ENCODE measurements at regions not wholly inside any gene's neighbourhood (a gene's known extent, or its start where the extent isn't known, plus 50 kb on each side); places are given as distances from the start of the nearest gene placed in this dataset.
A peak's percentile ranks its signal among the peaks of the same experiment; 100 is the strongest.

DNA sequence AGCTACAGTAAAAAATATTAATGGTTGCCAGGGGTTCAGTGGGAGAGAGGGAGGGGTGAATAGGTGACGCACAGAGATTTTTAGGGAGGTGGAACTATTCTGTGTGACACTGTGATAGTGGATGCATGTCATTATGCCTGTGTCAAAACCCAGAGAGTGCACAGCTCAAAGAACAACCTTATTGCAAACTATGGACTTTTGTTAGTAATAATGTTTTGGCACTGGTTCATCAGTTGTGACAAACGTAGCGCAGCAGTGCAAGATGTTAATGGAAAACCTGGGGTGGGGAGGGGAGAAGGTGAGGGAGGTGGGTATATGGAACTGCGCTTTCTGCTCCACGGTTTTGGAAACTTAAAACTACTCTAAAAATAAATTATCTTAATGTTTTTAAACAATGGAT, 134.6 kb upstream of the RFC3 start:
- H3K9me3 Mint-ChIP-seq (ENCODE audit: low read depth) = no peaks in the 10 kb centered on the region
- H3K4me3 Mint-ChIP-seq = no peak overlapping the region
- no peaks in the 10 kb centered on the region for H3K36me3 Mint-ChIP-seq
- H3K27me3 Mint-ChIP-seq = no peaks in the 10 kb centered on the region
- peaks cover 5% of the 10 kb centered on the region for H3K4me1 Mint-ChIP-seq (ENCODE audit: low read depth)
- no peak overlapping the region for H3K27ac Mint-ChIP-seq

DNA sequence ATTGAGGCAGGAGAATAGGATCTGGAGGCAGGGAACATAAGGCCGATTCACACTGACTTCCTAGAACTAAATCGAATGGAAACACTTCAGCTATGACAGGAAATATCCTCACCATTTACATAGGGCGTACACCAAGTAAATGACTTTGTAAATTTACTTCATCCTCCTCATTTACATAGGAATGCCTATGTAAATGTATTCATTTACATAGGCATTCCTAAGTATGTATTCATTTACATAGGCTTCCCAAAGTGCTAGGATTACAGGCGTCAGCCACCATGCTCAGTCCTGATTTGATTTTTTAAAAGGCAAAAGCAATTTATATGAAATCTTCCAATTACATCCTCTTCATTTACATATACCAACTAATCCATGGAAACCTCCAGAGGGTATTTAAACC, 133.1 kb upstream of the RFC3 start:
- H3K9me3 Mint-ChIP-seq (ENCODE audit: low read depth) = no peaks in the 10 kb centered on the region
- H3K4me3 Mint-ChIP-seq = no peak overlapping the region
- H3K27ac Mint-ChIP-seq = no peak overlapping the region
- H3K36me3 Mint-ChIP-seq = no peaks in the 10 kb centered on the region
- no peaks in the 10 kb centered on the region for H3K4me1 Mint-ChIP-seq (ENCODE audit: low read depth)
- no peaks in the 10 kb centered on the region for H3K27me3 Mint-ChIP-seq

DNA sequence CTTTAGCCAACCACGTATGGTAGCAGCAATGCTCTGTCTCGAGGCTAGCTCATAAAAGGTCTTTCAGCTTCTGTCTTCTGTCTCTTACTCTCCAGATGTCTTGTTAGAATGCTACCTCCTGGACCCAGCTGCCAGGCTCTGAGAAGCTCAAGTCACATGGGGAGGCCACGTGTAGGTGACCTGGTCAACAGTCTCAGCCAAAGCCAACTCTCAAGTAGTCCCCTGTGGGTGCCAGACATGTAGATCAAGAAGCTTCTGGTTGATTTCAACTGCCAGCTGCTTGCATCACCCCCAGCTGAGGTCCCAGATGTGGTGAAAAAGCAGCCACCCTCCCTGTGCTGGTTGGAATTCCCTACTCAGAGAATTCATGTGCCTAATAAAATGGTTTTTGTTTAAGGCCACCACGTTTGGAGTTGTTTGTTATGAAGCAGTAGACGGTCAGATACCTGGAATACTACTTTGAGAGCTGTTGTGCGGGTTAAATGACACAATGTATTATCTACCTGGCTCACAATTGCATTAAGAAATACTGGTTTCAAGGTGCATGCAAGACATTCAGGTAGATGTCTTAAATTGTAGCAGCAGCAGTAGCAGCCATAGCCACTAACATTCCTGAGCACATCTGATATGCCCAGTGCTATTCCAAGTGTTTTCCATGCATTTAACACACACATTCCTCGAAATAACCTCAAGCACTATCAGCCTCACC, 131.0 kb upstream of the RFC3 start:
- Mint-ChIP-seq H3K27ac (no peak overlapping the region), H3K4me1 (ENCODE audit: low read depth) (no peaks in the 10 kb centered on the region), H3K27me3 (no peaks in the 10 kb centered on the region), H3K9me3 (ENCODE audit: low read depth) (no peaks in the 10 kb centered on the region), H3K4me3 (no peak overlapping the region), H3K36me3 (no peaks in the 10 kb centered on the region)

DNA sequence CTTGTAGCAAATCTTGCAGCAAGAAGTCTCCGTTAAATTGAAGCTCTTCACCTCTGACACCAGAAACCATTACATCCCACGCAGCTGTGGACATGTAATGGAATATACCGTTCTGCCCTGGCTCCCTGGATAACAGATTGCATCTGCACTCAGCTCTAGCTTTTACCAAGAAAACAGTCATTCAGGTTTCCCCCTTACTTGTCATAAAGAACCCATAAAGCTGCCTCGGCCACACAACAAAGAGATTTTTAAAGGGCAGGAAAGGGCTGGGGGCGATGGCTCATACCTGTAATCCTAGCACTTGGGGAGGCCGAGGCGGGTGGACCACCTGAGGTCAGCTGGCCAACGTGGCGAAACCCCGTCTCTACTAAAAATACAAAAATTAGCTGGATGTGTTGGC, 127.6 kb upstream of the RFC3 start:
- no peaks in the 10 kb centered on the region for H3K4me1 Mint-ChIP-seq (ENCODE audit: low read depth)
- H3K9me3 Mint-ChIP-seq (ENCODE audit: low read depth) = no peaks in the 10 kb centered on the region
- no peaks in the 10 kb centered on the region for H3K36me3 Mint-ChIP-seq
- H3K27me3 Mint-ChIP-seq = no peaks in the 10 kb centered on the region
- no peak overlapping the region for H3K4me3 Mint-ChIP-seq
- no peak overlapping the region for H3K27ac Mint-ChIP-seq

DNA sequence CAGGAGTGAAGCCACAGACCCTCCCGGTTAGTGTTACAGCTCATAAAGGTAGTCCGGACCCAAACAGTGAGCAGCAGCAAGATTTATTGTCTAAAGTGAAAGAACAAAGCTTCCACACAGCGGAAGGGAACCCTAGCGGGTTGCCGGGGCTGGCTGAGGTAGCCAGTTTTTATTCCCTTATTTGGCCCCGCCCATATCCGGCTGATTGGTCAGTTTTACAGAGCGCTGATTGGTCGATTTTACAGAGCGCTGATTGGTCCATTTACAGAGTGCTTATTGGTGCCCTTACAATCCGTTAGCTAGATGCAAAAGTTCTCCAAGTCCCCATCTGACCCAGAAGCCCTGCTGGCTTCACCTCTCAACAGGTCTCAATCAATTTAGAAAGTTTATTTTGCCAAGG, 126.0 kb upstream of the RFC3 start:
- Mint-ChIP-seq H3K9me3 (ENCODE audit: low read depth) (no peaks in the 10 kb centered on the region), H3K36me3 (no peaks in the 10 kb centered on the region), H3K27ac (no peak overlapping the region), H3K4me1 (ENCODE audit: low read depth) (no peaks in the 10 kb centered on the region), H3K4me3 (no peak overlapping the region), H3K27me3 (no peaks in the 10 kb centered on the region)

DNA sequence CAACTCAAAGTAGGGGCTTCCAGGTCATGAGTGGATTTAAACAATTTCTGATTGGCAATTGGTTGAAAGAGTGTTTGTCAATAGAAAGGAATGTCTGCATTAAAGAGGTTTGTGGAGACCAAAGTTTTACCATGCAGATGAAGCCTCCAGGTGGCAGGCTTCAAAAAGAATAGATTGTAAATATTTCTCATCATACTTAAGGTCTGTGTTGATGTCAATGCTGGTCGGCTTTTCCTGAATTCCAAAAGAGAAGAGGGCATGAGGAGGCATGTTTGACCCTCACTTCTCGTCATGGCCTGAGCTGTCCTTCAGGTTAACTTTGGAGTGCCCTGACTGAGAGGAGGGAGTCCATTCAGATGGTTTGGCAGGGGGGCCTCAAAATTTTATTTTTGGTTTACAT, 125.4 kb upstream of the RFC3 start:
- no peaks in the 10 kb centered on the region for H3K27me3 Mint-ChIP-seq
- H3K9me3 Mint-ChIP-seq (ENCODE audit: low read depth) = no peaks in the 10 kb centered on the region
- no peaks in the 10 kb centered on the region for H3K36me3 Mint-ChIP-seq
- H3K27ac Mint-ChIP-seq = no peak overlapping the region
- H3K4me3 Mint-ChIP-seq = no peak overlapping the region
- H3K4me1 Mint-ChIP-seq (ENCODE audit: low read depth) = no peaks in the 10 kb centered on the region

DNA sequence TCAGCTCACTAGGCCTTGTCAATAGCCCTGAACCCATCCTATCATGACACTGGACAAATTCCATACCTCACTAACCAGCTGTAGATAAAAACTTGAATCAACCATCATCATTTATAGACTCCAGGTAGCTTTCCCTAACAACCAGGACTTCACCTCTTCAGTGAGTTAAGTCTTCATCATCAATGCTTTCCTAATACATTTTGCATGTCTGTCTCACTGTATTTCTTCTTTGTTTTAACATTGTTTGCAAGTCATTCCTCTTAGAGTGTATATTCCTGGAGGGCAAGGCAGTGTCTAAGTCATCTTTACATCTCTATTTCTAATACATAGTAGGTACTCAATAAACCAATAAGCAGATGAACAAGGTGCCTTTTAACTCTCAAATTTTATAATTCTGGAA, 123.4 kb upstream of the RFC3 start:
- Mint-ChIP-seq H3K27ac (no peak overlapping the region), H3K4me3 (no peak overlapping the region), H3K27me3 (no peaks in the 10 kb centered on the region), H3K36me3 (no peaks in the 10 kb centered on the region), H3K9me3 (ENCODE audit: low read depth) (no peaks in the 10 kb centered on the region), H3K4me1 (ENCODE audit: low read depth) (no peaks in the 10 kb centered on the region)

DNA sequence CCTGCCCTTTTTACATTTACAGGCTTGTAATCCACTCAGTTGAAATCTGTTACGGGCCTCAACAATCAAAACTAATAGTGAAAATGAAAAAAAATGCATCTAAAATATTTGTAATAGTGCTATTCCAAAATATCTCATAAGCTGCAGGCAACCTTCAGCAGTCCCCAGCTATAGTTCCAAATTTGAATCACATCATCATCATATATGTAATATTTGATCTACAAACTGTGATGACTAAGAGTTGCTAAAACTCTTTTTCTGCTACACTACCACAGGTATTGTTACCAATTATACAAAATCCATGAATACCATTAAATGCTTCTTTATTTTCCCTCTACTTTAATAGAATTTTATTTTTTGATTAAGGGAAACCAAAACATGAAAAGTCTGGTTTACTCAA, 121.4 kb upstream of the RFC3 start:
- Mint-ChIP-seq H3K27me3 (peaks cover 2% of the 10 kb centered on the region), H3K27ac (no peak overlapping the region), H3K4me1 (ENCODE audit: low read depth) (no peaks in the 10 kb centered on the region), H3K4me3 (no peak overlapping the region), H3K36me3 (no peaks in the 10 kb centered on the region), H3K9me3 (ENCODE audit: low read depth) (no peaks in the 10 kb centered on the region)

DNA sequence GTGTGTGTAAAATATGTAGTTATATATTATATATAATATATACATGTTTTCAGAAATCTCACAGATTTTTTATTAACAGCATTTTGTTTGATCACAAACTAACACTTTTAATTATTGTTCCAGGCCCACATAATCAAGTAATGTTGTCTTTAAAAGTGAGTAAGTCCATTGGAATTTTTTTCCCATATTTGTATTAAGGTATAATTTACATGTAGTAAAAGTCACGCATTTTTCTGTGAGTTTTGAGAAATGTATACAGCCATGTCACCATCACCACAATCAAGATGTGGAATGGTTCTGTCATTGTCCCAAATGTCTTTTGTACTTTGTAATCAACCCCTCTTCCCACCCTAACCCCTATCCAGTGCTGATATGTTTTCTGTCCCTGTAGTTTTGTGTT, 120.0 kb upstream of the RFC3 start:
- H3K4me3 Mint-ChIP-seq = no peak overlapping the region
- H3K9me3 Mint-ChIP-seq (ENCODE audit: low read depth) = no peaks in the 10 kb centered on the region
- H3K36me3 Mint-ChIP-seq = no peaks in the 10 kb centered on the region
- no peaks in the 10 kb centered on the region for H3K4me1 Mint-ChIP-seq (ENCODE audit: low read depth)
- peaks cover 2% of the 10 kb centered on the region for H3K27me3 Mint-ChIP-seq
- no peak overlapping the region for H3K27ac Mint-ChIP-seq

DNA sequence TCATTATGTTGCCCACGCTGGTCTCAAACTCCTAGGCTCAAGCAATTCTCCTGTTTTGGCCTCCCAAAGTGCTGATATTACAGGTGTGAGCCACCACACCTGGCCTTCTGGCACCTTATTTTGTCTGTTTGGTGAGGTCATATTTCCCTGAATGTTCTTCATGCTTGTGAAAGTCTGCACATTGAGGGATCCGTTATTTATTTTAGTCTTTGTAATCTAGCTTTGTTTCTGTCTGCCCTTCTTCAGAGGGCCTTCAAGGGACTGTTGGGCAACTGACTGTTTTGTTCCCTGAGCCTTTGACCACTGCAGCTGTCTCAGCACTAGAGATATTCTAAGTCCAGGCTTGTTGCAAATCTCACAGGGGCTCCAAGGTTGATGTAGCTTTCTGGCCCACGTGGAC, 110.5 kb upstream of the RFC3 start:
- H3K27me3 Mint-ChIP-seq = peaks cover 21% of the 10 kb centered on the region

DNA sequence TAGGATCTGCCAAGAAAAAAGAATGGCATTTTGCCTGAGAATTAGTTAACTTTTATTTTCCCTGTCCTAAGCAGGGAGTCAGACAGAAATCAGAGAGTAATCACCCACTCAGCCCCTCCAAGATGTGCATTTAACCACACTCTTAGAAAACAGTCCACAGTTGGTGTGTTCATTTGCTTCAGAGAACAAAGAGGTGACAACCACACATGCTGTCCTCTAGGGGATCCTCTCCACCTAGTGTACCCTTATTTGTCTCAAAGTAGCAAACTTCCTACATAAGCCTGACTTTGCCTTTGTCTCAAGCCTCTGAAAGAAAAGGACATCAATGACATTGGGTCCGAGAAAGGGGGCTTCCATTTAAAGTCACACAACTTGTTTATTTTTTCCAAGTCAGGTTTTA, 107.0 kb upstream of the RFC3 start:
- H3K4me3 Mint-ChIP-seq = no peak overlapping the region
- peaks cover 16% of the 10 kb centered on the region for H3K27me3 Mint-ChIP-seq
- no peaks in the 10 kb centered on the region for H3K4me1 Mint-ChIP-seq (ENCODE audit: low read depth)
- H3K36me3 Mint-ChIP-seq = peaks cover 3% of the 10 kb centered on the region
- no peak overlapping the region for H3K27ac Mint-ChIP-seq
- H3K9me3 Mint-ChIP-seq (ENCODE audit: low read depth) = peaks cover 20% of the 10 kb centered on the region

More for the DNA sequence above, 110.5 kb upstream of the RFC3 start:
- Mint-ChIP-seq H3K4me3 (no peak overlapping the region), H3K9me3 (ENCODE audit: low read depth) (peaks cover 29% of the 10 kb centered on the region), H3K27ac (no peak overlapping the region), H3K4me1 (ENCODE audit: low read depth) (no peaks in the 10 kb centered on the region), H3K36me3 (peaks cover 5% of the 10 kb centered on the region)

DNA sequence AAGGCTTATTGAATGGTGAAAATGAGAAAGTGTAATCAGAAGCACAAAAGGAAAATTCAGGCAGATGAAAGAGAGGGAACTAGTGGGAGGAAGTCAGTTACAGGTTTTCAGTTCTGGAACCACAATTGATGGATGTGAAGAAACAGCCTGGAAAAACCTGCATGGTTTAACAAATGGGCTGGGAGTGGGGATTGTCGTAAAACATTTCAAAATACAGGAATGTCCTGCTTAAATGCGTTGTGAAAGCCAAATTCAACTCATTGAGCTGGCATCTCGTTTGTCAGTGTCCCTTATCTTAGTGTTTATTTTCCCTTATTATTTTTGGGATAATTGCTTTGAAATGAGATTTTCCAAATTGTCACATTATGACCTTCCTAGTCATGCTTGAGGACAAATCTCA, 106.5 kb upstream of the RFC3 start:
- no peaks in the 10 kb centered on the region for H3K4me1 Mint-ChIP-seq (ENCODE audit: low read depth)
- peaks cover 14% of the 10 kb centered on the region for H3K9me3 Mint-ChIP-seq (ENCODE audit: low read depth)
- H3K27me3 Mint-ChIP-seq = peaks cover 14% of the 10 kb centered on the region
- no peak overlapping the region for H3K27ac Mint-ChIP-seq
- no peak overlapping the region for H3K4me3 Mint-ChIP-seq
- H3K36me3 Mint-ChIP-seq = peaks cover 3% of the 10 kb centered on the region

DNA sequence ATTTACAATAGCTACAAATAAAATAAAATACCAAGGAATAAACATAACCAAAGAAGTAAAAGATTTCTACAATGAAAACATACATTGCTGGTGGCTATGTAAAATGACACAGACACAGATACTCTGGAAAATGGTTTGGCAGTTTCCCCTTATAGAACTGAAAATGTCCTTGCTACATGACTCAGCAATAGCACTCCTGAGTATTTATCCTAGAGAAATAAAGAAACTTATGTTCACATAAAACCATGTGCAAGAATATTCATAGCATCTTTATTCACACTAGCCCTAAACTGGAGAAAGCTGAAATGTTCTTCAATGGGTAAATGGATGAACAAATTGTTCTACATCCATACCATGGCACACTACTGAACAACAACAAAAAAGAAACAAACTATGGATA, 100.2 kb upstream of the RFC3 start:
- Mint-ChIP-seq H3K9me3 (ENCODE audit: low read depth) (peaks cover 8% of the 10 kb centered on the region), H3K4me1 (ENCODE audit: low read depth) (peaks cover 10% of the 10 kb centered on the region), H3K27ac (no peak overlapping the region), H3K27me3 (peaks cover 6% of the 10 kb centered on the region), H3K36me3 (peaks cover 3% of the 10 kb centered on the region), H3K4me3 (no peak overlapping the region)

DNA sequence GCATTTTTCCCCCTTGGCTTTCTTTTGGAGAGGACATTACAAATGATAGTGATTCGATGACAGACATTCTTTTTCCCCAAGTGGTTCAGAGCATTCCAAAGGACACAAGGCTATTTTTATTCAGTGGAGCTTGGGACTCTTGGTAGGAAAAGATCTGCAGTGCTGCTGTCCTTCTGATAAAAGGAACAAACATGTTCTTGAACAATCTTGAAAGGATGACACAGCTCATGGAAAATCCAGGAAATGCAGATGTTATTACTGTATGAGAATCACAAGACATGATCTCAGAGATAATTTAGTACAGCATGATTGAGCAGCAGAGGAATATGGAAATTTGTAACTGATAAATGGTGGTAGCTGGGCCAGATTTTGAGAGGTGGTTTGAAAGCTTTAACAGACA, 96.2 kb upstream of the RFC3 start:
- H3K4me1 Mint-ChIP-seq (ENCODE audit: low read depth) = peaks cover 18% of the 10 kb centered on the region
- peak overlapping the region; percentile 41 for H3K27ac Mint-ChIP-seq
- no peaks in the 10 kb centered on the region for H3K27me3 Mint-ChIP-seq
- no peaks in the 10 kb centered on the region for H3K9me3 Mint-ChIP-seq (ENCODE audit: low read depth)
- no peak overlapping the region for H3K4me3 Mint-ChIP-seq
- no peaks in the 10 kb centered on the region for H3K36me3 Mint-ChIP-seq

DNA sequence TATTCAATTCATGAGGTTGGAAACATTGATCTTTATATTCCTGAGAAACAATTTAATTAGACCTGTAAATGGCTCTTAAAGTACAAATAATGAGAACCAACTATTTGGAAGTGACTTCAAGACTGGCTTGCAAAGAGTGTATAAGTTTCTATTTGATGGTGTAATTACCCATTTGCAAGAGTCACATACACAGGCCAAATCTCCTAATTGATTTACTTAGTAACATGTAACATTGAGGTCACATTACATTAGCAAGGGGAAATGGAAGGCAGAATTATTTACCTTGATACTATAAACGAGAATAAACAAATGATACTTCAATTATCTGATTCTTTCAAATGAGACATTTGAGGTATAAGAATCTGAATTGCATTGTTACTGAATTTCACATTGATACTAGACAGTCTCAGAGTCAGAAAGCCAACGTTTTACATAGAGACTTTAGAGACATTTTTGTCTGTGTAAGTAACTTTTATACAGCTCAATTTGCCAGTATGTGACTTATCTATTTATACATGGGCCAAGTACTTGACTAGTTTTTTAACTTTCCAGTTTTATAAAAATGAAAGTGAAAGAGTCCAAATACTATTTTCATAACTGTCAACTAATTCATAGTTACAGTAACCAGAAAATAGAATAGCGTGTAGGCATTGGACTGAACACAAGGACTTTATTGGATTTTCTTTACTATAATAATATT, 95.6 kb upstream of the RFC3 start:
- Mint-ChIP-seq H3K27ac (peak overlapping the region; percentile 41), H3K36me3 (no peaks in the 10 kb centered on the region), H3K4me1 (ENCODE audit: low read depth) (peaks cover 18% of the 10 kb centered on the region), H3K27me3 (no peaks in the 10 kb centered on the region), H3K9me3 (ENCODE audit: low read depth) (no peaks in the 10 kb centered on the region), H3K4me3 (no peak overlapping the region)

DNA sequence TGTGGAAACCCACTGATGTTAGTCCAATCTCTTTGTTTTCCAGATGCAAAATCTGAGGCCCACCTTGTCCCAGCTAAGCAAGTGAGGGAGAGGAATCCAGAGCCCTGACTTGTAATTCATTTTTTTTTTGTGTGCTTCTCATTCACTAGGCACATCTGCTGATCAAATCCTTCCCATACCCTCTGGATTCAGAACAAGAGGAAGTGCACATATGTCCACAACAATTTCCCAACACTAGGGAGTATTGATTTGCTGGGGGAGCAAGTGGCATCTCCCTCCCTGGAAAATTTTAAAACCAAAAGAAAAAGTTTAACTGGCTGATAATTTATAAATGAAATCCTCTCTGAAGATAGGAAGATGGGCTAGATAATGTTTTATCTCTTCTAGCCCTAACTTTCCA, 94.6 kb upstream of the RFC3 start:
- peaks cover 18% of the 10 kb centered on the region for H3K4me1 Mint-ChIP-seq (ENCODE audit: low read depth)
- no peak overlapping the region for H3K27ac Mint-ChIP-seq
- H3K4me3 Mint-ChIP-seq = no peak overlapping the region
- no peaks in the 10 kb centered on the region for H3K27me3 Mint-ChIP-seq
- no peaks in the 10 kb centered on the region for H3K36me3 Mint-ChIP-seq
- no peaks in the 10 kb centered on the region for H3K9me3 Mint-ChIP-seq (ENCODE audit: low read depth)
